HFF-Myc (cell line): ENCODE measurements at regions not wholly inside any gene's neighbourhood (a gene's known extent, or its start where the extent isn't known, plus 50 kb on each side); places are given as distances from the start of the nearest gene placed in this dataset.

Experiments used
- DNase-seq: peaks from one replicate; pipeline ENCODE4 v3.0.0-alpha.2; 2011; ENCODE audit warnings: low read depth; ENCODE audit errors: extremely low read depth
- H3K4me3 ChIP-seq: replicated peaks from 2 replicates; pipeline ENCODE4 v1.5.1; 2011; ENCODE audit warnings: low read depth, mild to moderate bottlenecking, control low read depth, low read length
- CTCF ChIP-seq: IDR thresholded peaks from 2 replicates; pipeline ENCODE4 v1.5.1; 2012; ENCODE audit warnings: mild to moderate bottlenecking, low read depth, low read length, control low read depth; ENCODE audit errors: missing control alignments

GRCh38 chr2:59720296-59720866 is 833.1 kb downstream of the BCL11A start:
- no peak for TF ChIP-seq CTCF
- no peak for DNase-seq
- no peak overlapping the region for H3K4me3 ChIP-seq

GRCh38 chr2:59713577-59713976 is 839.9 kb downstream of the BCL11A start:
- no peak for TF ChIP-seq CTCF
- no peak for DNase-seq
- no peak overlapping the region for H3K4me3 ChIP-seq

- H3K4me3 ChIP-seq: no peak overlapping the region
- DNase-seq: no peak
- no peak for TF ChIP-seq CTCF
Measured at GRCh38 chr2:59711121-59711520, 842.3 kb downstream of the BCL11A start.

- no peak for TF ChIP-seq CTCF
- DNase-seq: no peak
- no peak overlapping the region for H3K4me3 ChIP-seq
Measured at GRCh38 chr2:59706729-59707128, 846.7 kb downstream of the BCL11A start.

- no peak for DNase-seq
- no peak for TF ChIP-seq CTCF
- H3K4me3 ChIP-seq: no peak overlapping the region
Measured at GRCh38 chr2:59703796-59704195, 849.7 kb downstream of the BCL11A start.

- TF ChIP-seq CTCF: no peak
- H3K4me3 ChIP-seq: no peak overlapping the region
- no peak for DNase-seq
Measured at GRCh38 chr2:59702026-59702425, 851.4 kb downstream of the BCL11A start.

- no peak overlapping the region for H3K4me3 ChIP-seq
- no peak for TF ChIP-seq CTCF
- DNase-seq: no peak
Measured at GRCh38 chr2:59701271-59701994, 852.0 kb downstream of the BCL11A start.
